ENCODE measurements at regions not wholly inside any gene's neighbourhood (a gene's known extent, or its start where the extent isn't known, plus 50 kb on each side); places are given as distances from the start of the nearest gene placed in this dataset.

DNA sequence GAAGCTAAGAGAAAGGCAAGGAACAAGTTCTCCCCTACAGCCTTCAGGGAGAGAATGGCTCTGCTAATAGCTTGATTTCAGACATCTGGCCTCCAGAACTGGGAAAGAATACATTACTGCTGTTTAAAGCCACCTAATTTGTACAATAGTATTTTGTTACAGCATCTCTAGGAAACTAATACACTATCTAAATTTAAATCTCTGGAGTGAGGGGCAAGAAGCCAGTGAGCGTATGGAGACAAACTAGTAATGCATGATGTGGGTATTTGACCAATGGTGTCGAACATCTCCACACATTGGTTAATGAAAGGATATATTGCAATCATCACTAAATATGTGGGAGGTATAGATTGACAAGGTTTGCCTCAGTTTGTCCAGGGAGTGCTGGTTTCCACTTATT, 451.5 kb downstream of the EPM2A start:
- ATAC-seq (no peak), DNase-seq (ENCODE audit: low read depth, low spot score) (no peak)
- Histone ChIP-seq H3K9me3 (ENCODE audit: control insufficient read depth, insufficient read depth, low read depth, low read length) (no peaks in the 10 kb centered on the region), H3K4me1 (ENCODE audit: control insufficient read depth, insufficient read depth, low read length) (no peaks in the 10 kb centered on the region), H3K27me3 (ENCODE audit: control insufficient read depth, insufficient read depth, low read length) (no peaks in the 10 kb centered on the region), H3K27ac (ENCODE audit: low read length) (no peak overlapping the region), H3K4me3 (ENCODE audit: low read depth in 2 of 2, low read length in 2 of 2) (no peak overlapping the region), H3K36me3 (ENCODE audit: control insufficient read depth, insufficient read depth, low read length) (no peaks in the 10 kb centered on the region)
- in situ Hi-C loops (cut with HindIII; ENCODE audit: low pct_unique_long_range_greater_than_20kb, low sequenced_read_pairs) (no loop called here), intact Hi-C loops (cut with micrococcal nuclease; ENCODE audit: unreplicated experiment) (no loop called here)
- BruUV-seq (replicated peaks) = no TSS peak
- CTCF ChIA-PET = no interaction called here
- no peak for TF ChIP-seq POLR2AphosphoS5 (IDR thresholded peaks at IDR 0.05; ENCODE audit: low read depth, low read length)
- POLR2A ChIA-PET = no interaction called here

DNA sequence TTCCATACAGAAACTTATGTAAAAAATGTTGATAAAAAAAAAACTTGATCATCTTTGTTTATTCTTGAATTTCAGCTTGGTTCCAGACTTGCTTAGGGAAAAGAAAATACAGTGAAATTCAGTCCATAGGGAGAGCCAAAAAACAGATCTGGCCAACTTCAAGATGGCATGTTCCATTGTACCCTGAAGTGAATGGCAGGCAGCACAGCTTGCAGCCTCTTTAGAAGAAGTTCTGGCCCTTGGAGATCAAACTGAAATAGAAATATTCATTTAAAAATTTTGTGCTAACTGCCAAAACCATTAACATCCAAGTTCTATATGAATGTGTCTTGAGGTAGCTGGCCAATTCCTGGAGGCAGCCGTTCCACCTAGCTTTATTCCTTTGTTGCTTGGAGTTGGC, 448.4 kb downstream of the EPM2A start:
- ChIA-PET CTCF (interaction anchor here (0.7 kb wide), 1 partner anchor 196 kb away, joined by 5 read pairs; no protein-coding TSS in a partner anchor), POLR2A (no interaction called here)
- TF ChIP-seq, protein P1, sequence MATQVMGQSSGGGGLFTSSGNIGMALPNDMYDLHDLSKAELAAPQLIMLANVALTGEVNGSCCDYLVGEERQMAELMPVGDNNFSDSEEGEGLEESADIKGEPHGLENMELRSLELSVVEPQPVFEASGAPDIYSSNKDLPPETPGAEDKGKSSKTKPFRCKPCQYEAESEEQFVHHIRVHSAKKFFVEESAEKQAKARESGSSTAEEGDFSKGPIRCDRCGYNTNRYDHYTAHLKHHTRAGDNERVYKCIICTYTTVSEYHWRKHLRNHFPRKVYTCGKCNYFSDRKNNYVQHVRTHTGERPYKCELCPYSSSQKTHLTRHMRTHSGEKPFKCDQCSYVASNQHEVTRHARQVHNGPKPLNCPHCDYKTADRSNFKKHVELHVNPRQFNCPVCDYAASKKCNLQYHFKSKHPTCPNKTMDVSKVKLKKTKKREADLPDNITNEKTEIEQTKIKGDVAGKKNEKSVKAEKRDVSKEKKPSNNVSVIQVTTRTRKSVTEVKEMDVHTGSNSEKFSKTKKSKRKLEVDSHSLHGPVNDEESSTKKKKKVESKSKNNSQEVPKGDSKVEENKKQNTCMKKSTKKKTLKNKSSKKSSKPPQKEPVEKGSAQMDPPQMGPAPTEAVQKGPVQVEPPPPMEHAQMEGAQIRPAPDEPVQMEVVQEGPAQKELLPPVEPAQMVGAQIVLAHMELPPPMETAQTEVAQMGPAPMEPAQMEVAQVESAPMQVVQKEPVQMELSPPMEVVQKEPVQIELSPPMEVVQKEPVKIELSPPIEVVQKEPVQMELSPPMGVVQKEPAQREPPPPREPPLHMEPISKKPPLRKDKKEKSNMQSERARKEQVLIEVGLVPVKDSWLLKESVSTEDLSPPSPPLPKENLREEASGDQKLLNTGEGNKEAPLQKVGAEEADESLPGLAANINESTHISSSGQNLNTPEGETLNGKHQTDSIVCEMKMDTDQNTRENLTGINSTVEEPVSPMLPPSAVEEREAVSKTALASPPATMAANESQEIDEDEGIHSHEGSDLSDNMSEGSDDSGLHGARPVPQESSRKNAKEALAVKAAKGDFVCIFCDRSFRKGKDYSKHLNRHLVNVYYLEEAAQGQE (IDR thresholded peaks at IDR 0.05; ENCODE audit: insufficient read depth in 1 of 2, low read depth in 2 of 2, low read length in 1 of 2) = no peak
- TF ChIP-seq SIN3A (IDR thresholded peaks at IDR 0.05; ENCODE audit: borderline replicate concordance, insufficient read depth, low read depth, low read length) (no peak), TCF7L2 (IDR thresholded peaks at IDR 0.05; ENCODE audit: low read depth, low read length) (no peak), POLR2AphosphoS5 (IDR thresholded peaks at IDR 0.05; ENCODE audit: low read depth, low read length) (no peak)
- TF ChIP-seq, protein P2, sequence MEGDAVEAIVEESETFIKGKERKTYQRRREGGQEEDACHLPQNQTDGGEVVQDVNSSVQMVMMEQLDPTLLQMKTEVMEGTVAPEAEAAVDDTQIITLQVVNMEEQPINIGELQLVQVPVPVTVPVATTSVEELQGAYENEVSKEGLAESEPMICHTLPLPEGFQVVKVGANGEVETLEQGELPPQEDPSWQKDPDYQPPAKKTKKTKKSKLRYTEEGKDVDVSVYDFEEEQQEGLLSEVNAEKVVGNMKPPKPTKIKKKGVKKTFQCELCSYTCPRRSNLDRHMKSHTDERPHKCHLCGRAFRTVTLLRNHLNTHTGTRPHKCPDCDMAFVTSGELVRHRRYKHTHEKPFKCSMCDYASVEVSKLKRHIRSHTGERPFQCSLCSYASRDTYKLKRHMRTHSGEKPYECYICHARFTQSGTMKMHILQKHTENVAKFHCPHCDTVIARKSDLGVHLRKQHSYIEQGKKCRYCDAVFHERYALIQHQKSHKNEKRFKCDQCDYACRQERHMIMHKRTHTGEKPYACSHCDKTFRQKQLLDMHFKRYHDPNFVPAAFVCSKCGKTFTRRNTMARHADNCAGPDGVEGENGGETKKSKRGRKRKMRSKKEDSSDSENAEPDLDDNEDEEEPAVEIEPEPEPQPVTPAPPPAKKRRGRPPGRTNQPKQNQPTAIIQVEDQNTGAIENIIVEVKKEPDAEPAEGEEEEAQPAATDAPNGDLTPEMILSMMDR (IDR thresholded peaks at IDR 0.05) = no peak
- ATAC-seq (no peak), DNase-seq (ENCODE audit: low read depth, low spot score) (no peak)
- no peaks in the 10 kb centered on the region for H3K27me3 ChIP-seq (ENCODE audit: control insufficient read depth, insufficient read depth, low read length)
- in situ Hi-C loops (cut with HindIII; ENCODE audit: low pct_unique_long_range_greater_than_20kb, low sequenced_read_pairs) = no loop called here
- no peaks in the 10 kb centered on the region for H3K4me1 ChIP-seq (ENCODE audit: control insufficient read depth, insufficient read depth, low read length)
- BruUV-seq (replicated peaks) = no TSS peak
- intact Hi-C loops (cut with micrococcal nuclease; ENCODE audit: unreplicated experiment) = no loop called here
- H3K36me3 ChIP-seq (ENCODE audit: control insufficient read depth, insufficient read depth, low read length) = no peaks in the 10 kb centered on the region
- H3K4me3 ChIP-seq (ENCODE audit: low read depth in 2 of 2, low read length in 2 of 2) = no peak overlapping the region
- no peaks in the 10 kb centered on the region for H3K9me3 ChIP-seq (ENCODE audit: control insufficient read depth, insufficient read depth, low read depth, low read length)
- no peak overlapping the region for H3K27ac ChIP-seq (ENCODE audit: low read length)

DNA sequence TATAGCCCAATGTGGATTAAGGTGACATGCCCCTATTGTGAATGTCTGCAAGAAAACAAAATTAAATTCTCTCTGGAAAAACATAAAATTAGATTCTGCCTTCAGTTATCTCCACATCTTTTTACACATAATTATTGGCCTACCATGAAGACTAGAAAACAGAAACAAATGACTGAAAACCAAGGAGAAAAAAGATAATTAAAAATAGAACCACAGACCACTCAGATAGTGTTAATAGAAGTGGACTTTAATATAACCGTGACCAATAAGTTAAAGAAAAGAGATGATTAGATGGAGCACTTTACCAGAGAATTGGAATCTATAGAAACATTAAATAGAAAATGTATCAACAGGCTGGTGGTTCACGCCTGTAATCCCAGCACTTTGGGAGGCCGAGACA, 445.7 kb downstream of the EPM2A start:
- no peak overlapping the region for H3K4me3 ChIP-seq (ENCODE audit: low read depth in 2 of 2, low read length in 2 of 2)
- ATAC-seq = no peak
- no peak overlapping the region for H3K27ac ChIP-seq (ENCODE audit: low read length)
- no TSS peak for BruUV-seq (replicated peaks)
- no peaks in the 10 kb centered on the region for H3K36me3 ChIP-seq (ENCODE audit: control insufficient read depth, insufficient read depth, low read length)
- H3K9me3 ChIP-seq (ENCODE audit: control insufficient read depth, insufficient read depth, low read depth, low read length) = no peaks in the 10 kb centered on the region
- no peak for TF ChIP-seq POLR2AphosphoS5 (IDR thresholded peaks at IDR 0.05; ENCODE audit: low read depth, low read length)
- TF ChIP-seq SIN3A (IDR thresholded peaks at IDR 0.05; ENCODE audit: borderline replicate concordance, insufficient read depth, low read depth, low read length) = no peak
- no peak for TF ChIP-seq TCF7L2 (IDR thresholded peaks at IDR 0.05; ENCODE audit: low read depth, low read length)
- TF ChIP-seq, protein P2 (IDR thresholded peaks at IDR 0.05) = no peak
- TF ChIP-seq, protein P1 (IDR thresholded peaks at IDR 0.05; ENCODE audit: insufficient read depth in 1 of 2, low read depth in 2 of 2, low read length in 1 of 2) = no peak
- ChIA-PET POLR2A (no interaction called here), CTCF (no interaction called here)
- no peak for DNase-seq (ENCODE audit: low read depth, low spot score)
- intact Hi-C loops (cut with micrococcal nuclease; ENCODE audit: unreplicated experiment) (no loop called here), in situ Hi-C loops (cut with HindIII; ENCODE audit: low pct_unique_long_range_greater_than_20kb, low sequenced_read_pairs) (no loop called here)
- no peaks in the 10 kb centered on the region for H3K4me1 ChIP-seq (ENCODE audit: control insufficient read depth, insufficient read depth, low read length)
- H3K27me3 ChIP-seq (ENCODE audit: control insufficient read depth, insufficient read depth, low read length) = no peaks in the 10 kb centered on the region
